Activated B cell treated with CpG ODN at 0.5 μM for 24 hours (primary cell): ENCODE measurements at regions not wholly inside any gene's neighbourhood (a gene's known extent, or its start where the extent isn't known, plus 50 kb on each side); places are given as distances from the start of the nearest gene placed in this dataset.

ENCODE experiments used
- ATAC-seq: fragments of 200-7000 bp; cut with Tn5 transposase; one replicate; pipeline ENCODE4 v1.10.0; 2021; ENCODE audit warnings: low read depth, mild to moderate bottlenecking, moderate library complexity
- CTCF ChIA-PET: fragments of 350-600 bp; sonication (Branson Sonifier 250); formaldehyde crosslinking; loops from one replicate; lab custom pipeline; 2021; ENCODE audit warnings: antibody characterized with exemption; lab: Charles Lee
- POLR2A ChIA-PET: fragments of 350-600 bp; sonication (Branson Sonifier 250); formaldehyde crosslinking; loops from one replicate; lab custom pipeline; 2021; ENCODE audit warnings: antibody characterized with exemption; lab: Charles Lee
- DNase-seq: peaks from one replicate; pipeline ENCODE4 v3.0.0; 2022
- H3K27ac Mint-ChIP-seq: one replicate; pipeline ENCODE4 v1.8.0; 2020; ENCODE audit warnings: mixed read lengths
- H3K27me3 Mint-ChIP-seq: one replicate; pipeline ENCODE4 v1.8.0; 2021; ENCODE audit warnings: mixed read lengths
- H3K36me3 Mint-ChIP-seq: one replicate; pipeline ENCODE4 v1.8.0; 2021; ENCODE audit warnings: low read depth, mixed read lengths
- H3K4me1 Mint-ChIP-seq: one replicate; pipeline ENCODE4 v1.8.0; 2021; ENCODE audit warnings: mixed read lengths
- H3K4me3 Mint-ChIP-seq: one replicate; pipeline ENCODE4 v1.8.0; 2020; ENCODE audit warnings: mild to moderate bottlenecking, mixed read lengths
- H3K9me3 Mint-ChIP-seq: one replicate; pipeline ENCODE4 v1.8.0; 2020; ENCODE audit warnings: mixed read lengths
- CTCF ChIP-seq: fragments of 200-600 bp; IDR thresholded peaks from one replicate; pipeline ENCODE4 v1.8.0; 2022; ENCODE audit warnings: antibody characterized with exemption, mild to moderate bottlenecking
- intact Hi-C: fragments of 100-400 bp; cut with micrococcal nuclease; formaldehyde crosslinking; loops from one replicate; pipeline ENCODE4 v1.15.1; 2024

DNA sequence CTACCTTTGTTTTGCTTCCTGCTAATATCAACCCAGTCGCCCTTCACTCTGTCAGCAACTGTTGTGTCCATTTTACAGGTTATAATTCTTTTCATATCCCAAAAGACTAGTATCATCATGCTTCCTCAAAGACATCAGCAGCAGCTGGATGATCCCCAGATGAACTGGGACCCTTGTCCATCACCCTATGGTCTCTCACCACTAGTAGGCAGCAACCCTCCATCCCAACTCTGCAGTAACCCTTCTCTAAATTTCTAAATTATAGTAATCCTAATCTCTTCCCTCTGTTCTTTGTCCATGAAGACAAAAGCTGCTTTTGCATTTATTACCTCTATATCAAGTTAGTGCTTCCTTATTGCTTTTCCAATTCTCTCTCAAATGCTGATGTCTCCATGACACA lies 1025.8 kb downstream of the FAM181B start:
- Mint-ChIP-seq H3K4me3 (no peak overlapping the region), H3K27me3 (no peaks in the 10 kb centered on the region)
- no peak for TF ChIP-seq CTCF

GRCh38 chr11:81705283-81705682 lies 1028.4 kb downstream of the FAM181B start:
- ChIA-PET CTCF (no interaction called here), POLR2A (no interaction called here)
- intact Hi-C loops = no loop called here
- Mint-ChIP-seq H3K4me3 (no peak overlapping the region), H3K27me3 (no peaks in the 10 kb centered on the region), H3K9me3 (peaks cover 10% of the 10 kb centered on the region), H3K36me3 (no peaks in the 10 kb centered on the region), H3K4me1 (no peaks in the 10 kb centered on the region), H3K27ac (no peak overlapping the region)
- DNase-seq (no peak), ATAC-seq (no peak)
- TF ChIP-seq CTCF = no peak

More for the DNA sequence above, 1025.8 kb downstream of the FAM181B start:
- ChIA-PET POLR2A (no interaction called here), CTCF (no interaction called here)
- H3K36me3 Mint-ChIP-seq = no peaks in the 10 kb centered on the region
- peaks cover 2% of the 10 kb centered on the region for H3K9me3 Mint-ChIP-seq
- H3K4me1 Mint-ChIP-seq = no peaks in the 10 kb centered on the region
- ATAC-seq = no peak
- no peak for DNase-seq
- intact Hi-C loops = no loop called here
- H3K27ac Mint-ChIP-seq = no peak overlapping the region

- POLR2A ChIA-PET = no interaction called here
- H3K4me1 Mint-ChIP-seq = no peaks in the 10 kb centered on the region
- CTCF ChIA-PET = no interaction called here
- H3K9me3 Mint-ChIP-seq = peaks cover 32% of the 10 kb centered on the region
- intact Hi-C loops = no loop called here
- TF ChIP-seq CTCF = no peak
- H3K4me3 Mint-ChIP-seq = no peak overlapping the region
- H3K27me3 Mint-ChIP-seq = no peaks in the 10 kb centered on the region
- no peak for ATAC-seq
- DNase-seq = no peak
- no peaks in the 10 kb centered on the region for H3K36me3 Mint-ChIP-seq
- no peak overlapping the region for H3K27ac Mint-ChIP-seq
These were observed 1033.6 kb downstream of the FAM181B start for GRCh38 chr11:81700076-81700475.

GRCh38 chr11:81687057-81687456 lies 1046.6 kb downstream of the FAM181B start:
- Mint-ChIP-seq H3K4me3 (no peak overlapping the region), H3K27ac (no peak overlapping the region), H3K27me3 (no peaks in the 10 kb centered on the region), H3K4me1 (no peaks in the 10 kb centered on the region), H3K9me3 (no peaks in the 10 kb centered on the region), H3K36me3 (no peaks in the 10 kb centered on the region)
- ChIA-PET CTCF (no interaction called here), POLR2A (no interaction called here)
- TF ChIP-seq CTCF = no peak
- no peak for ATAC-seq
- intact Hi-C loops = no loop called here
- no peak for DNase-seq

DNA sequence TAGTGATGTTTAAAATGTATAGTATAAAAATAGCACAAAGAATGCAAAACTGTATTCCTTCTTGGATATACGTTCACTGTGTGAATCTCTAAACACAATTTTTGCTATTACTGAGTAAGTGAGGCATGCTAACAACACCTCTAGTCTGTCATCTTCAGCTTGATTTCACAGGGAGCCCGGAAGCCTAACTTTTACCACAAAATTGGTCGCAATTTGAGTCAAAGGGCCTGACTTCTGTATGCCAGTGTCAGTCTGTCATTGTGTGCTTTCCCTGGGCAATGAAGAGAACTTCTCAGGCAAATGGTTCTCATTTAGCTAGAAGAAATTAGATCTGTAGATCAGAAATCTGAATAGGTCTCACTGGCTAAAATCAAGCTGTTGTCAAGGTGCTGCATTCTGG lies 1059.5 kb downstream of the FAM181B start:
- intact Hi-C loops = no loop called here
- CTCF ChIA-PET = no interaction called here
- no peak for TF ChIP-seq CTCF
- H3K9me3 Mint-ChIP-seq = no peaks in the 10 kb centered on the region
- POLR2A ChIA-PET = no interaction called here
- no peak overlapping the region for H3K4me3 Mint-ChIP-seq
- no peaks in the 10 kb centered on the region for H3K27me3 Mint-ChIP-seq
- no peak overlapping the region for H3K27ac Mint-ChIP-seq
- H3K4me1 Mint-ChIP-seq = no peaks in the 10 kb centered on the region
- ATAC-seq = no peak
- no peak for DNase-seq
- no peaks in the 10 kb centered on the region for H3K36me3 Mint-ChIP-seq
